ENCODE measurements at regions not wholly inside any gene's neighbourhood (a gene's known extent, or its start where the extent isn't known, plus 50 kb on each side); places are given as distances from the start of the nearest gene placed in this dataset.

DNA sequence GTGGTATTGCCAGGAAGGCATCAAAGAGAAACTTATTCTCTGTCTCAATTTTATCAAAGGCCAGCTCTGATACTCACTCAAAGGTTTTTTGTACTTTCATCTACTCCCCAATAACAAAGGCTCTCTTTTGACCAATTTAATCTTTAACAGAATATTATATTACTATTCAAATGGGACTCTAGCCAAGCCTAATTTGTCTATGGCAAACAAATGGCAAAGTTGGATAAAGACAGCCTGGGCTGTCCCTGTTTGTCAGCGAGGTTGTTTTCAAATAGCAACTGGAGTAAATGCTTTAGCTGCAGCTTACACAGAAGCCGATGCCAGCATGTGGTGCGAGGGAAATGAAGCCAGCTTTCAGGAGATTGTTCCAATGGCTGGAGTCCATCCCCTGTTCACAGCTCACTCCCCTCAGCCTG is 80.1 kb upstream of the CTNNA2 start (continued):
- TF ChIP-seq POLR2AphosphoS5 (IDR thresholded peaks at IDR 0.05; ENCODE audit: low read depth, low read length) (no peak), YY1 (IDR thresholded peaks at IDR 0.05; ENCODE audit: extremely low read depth, insufficient replicate concordance, low read depth, low read length) (no peak), TCF7L2 (IDR thresholded peaks at IDR 0.05; ENCODE audit: borderline replicate concordance, extremely low read depth, insufficient read depth, insufficient read length) (no peak), SP1 (IDR thresholded peaks at IDR 0.05; ENCODE audit: low read depth) (no peak), EGR1 (IDR thresholded peaks at IDR 0.05; ENCODE audit: low read depth) (no peak), SRF (IDR thresholded peaks at IDR 0.05; ENCODE audit: low read depth) (no peak), JUND (IDR thresholded peaks at IDR 0.05) (no peak), CBX3 (IDR thresholded peaks at IDR 0.05; ENCODE audit: low read depth) (no peak)
- TF ChIP-seq, protein P1, sequence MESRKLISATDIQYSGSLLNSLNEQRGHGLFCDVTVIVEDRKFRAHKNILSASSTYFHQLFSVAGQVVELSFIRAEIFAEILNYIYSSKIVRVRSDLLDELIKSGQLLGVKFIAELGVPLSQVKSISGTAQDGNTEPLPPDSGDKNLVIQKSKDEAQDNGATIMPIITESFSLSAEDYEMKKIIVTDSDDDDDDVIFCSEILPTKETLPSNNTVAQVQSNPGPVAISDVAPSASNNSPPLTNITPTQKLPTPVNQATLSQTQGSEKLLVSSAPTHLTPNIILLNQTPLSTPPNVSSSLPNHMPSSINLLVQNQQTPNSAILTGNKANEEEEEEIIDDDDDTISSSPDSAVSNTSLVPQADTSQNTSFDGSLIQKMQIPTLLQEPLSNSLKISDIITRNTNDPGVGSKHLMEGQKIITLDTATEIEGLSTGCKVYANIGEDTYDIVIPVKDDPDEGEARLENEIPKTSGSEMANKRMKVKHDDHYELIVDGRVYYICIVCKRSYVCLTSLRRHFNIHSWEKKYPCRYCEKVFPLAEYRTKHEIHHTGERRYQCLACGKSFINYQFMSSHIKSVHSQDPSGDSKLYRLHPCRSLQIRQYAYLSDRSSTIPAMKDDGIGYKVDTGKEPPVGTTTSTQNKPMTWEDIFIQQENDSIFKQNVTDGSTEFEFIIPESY (IDR thresholded peaks at IDR 0.05; ENCODE audit: extremely low read depth, insufficient replicate concordance, low read length), result no peak
- TF ChIP-seq, protein P2, sequence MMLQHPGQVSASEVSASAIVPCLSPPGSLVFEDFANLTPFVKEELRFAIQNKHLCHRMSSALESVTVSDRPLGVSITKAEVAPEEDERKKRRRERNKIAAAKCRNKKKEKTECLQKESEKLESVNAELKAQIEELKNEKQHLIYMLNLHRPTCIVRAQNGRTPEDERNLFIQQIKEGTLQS (IDR thresholded peaks at IDR 0.05), result no peak
- TF ChIP-seq, protein P3, sequence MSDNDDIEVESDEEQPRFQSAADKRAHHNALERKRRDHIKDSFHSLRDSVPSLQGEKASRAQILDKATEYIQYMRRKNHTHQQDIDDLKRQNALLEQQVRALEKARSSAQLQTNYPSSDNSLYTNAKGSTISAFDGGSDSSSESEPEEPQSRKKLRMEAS (IDR thresholded peaks at IDR 0.05), result no peak

DNA sequence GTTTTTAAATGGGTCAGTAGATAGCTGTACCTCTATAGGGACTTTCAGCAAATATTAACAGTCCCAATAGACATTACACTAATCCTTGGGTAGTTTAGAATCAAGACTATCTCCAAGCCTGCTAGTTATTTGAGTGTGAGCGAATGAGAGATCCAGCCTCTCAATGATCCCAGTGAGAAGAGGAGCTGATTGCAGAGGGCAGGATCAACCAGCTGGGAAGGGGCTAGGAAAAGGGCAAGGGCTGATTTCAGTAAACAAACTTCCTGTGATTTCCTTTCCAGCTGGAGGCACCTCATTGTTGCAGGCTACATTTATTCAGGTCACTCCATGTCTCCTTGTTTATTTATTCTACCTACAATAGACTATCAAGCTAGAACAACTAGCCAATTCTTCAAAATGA is 84.1 kb upstream of the CTNNA2 start:
- ChIA-PET RAD21 (ENCODE audit: low non-redundant PET in 1 of 2, low total read pairs in 2 of 2, uncharacterized antibody in 2 of 2, unreplicated experiment in 2 of 2) (no interaction called here), POLR2A (no interaction called here), CTCF (no interaction called here)
- no peaks in the 10 kb centered on the region for H3K27me3 ChIP-seq (ENCODE audit: insufficient read depth, low read length)
- no peaks in the 10 kb centered on the region for H3K9me2 ChIP-seq (ENCODE audit: insufficient read depth)
- H3K4me2 ChIP-seq (ENCODE audit: low read length), result no peak overlapping the region
- H3K27ac ChIP-seq (ENCODE audit: low read depth, low read length), result no peak overlapping the region
- TF ChIP-seq, protein P4, sequence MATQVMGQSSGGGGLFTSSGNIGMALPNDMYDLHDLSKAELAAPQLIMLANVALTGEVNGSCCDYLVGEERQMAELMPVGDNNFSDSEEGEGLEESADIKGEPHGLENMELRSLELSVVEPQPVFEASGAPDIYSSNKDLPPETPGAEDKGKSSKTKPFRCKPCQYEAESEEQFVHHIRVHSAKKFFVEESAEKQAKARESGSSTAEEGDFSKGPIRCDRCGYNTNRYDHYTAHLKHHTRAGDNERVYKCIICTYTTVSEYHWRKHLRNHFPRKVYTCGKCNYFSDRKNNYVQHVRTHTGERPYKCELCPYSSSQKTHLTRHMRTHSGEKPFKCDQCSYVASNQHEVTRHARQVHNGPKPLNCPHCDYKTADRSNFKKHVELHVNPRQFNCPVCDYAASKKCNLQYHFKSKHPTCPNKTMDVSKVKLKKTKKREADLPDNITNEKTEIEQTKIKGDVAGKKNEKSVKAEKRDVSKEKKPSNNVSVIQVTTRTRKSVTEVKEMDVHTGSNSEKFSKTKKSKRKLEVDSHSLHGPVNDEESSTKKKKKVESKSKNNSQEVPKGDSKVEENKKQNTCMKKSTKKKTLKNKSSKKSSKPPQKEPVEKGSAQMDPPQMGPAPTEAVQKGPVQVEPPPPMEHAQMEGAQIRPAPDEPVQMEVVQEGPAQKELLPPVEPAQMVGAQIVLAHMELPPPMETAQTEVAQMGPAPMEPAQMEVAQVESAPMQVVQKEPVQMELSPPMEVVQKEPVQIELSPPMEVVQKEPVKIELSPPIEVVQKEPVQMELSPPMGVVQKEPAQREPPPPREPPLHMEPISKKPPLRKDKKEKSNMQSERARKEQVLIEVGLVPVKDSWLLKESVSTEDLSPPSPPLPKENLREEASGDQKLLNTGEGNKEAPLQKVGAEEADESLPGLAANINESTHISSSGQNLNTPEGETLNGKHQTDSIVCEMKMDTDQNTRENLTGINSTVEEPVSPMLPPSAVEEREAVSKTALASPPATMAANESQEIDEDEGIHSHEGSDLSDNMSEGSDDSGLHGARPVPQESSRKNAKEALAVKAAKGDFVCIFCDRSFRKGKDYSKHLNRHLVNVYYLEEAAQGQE (IDR thresholded peaks at IDR 0.05; ENCODE audit: low read depth), result no peak
- TF ChIP-seq ZNF274 (IDR thresholded peaks at IDR 0.05; ENCODE audit: low read depth, low read length) (no peak), POLR2AphosphoS5 (IDR thresholded peaks at IDR 0.05; ENCODE audit: low read depth, low read length) (no peak), EGR1 (IDR thresholded peaks at IDR 0.05; ENCODE audit: low read depth) (no peak), EZH2phosphoT487 (IDR thresholded peaks at IDR 0.05; ENCODE audit: borderline replicate concordance) (no peak), FOSL1 (IDR thresholded peaks at IDR 0.05; ENCODE audit: low read depth) (no peak), RAD21 (IDR thresholded peaks at IDR 0.05; ENCODE audit: low read depth) (no peak), SP1 (IDR thresholded peaks at IDR 0.05; ENCODE audit: low read depth) (no peak), TCF7L2 (IDR thresholded peaks at IDR 0.05; ENCODE audit: borderline replicate concordance, extremely low read depth, insufficient read depth, insufficient read length) (no peak), POLR2A (IDR thresholded peaks at IDR 0.05; ENCODE audit: borderline replicate concordance, extremely low read depth, insufficient read depth, insufficient read length) (no peak), CEBPB (IDR thresholded peaks at IDR 0.05; ENCODE audit: low read depth) (no peak), ZFX (IDR thresholded peaks at IDR 0.05) (no peak), ELF1 (IDR thresholded peaks at IDR 0.05; ENCODE audit: borderline replicate concordance, low read depth) (no peak), SRF (IDR thresholded peaks at IDR 0.05; ENCODE audit: low read depth) (no peak), EZH2 (IDR thresholded peaks at IDR 0.05) (no peak), CBX3 (IDR thresholded peaks at IDR 0.05; ENCODE audit: low read depth) (no peak)
- TF ChIP-seq, protein P2 (IDR thresholded peaks at IDR 0.05), result no peak
- no peaks in the 10 kb centered on the region for H3K36me3 ChIP-seq (ENCODE audit: control insufficient read depth in 1 of 2, insufficient read depth in 2 of 2, low read length in 2 of 2)
- no TSS peak for BruUV-seq (replicated peaks)
- no peaks in the 10 kb centered on the region for H3K4me1 ChIP-seq (ENCODE audit: control insufficient read depth in 1 of 2, insufficient read depth in 2 of 2, low read length in 2 of 2)
- H4K20me1 ChIP-seq (ENCODE audit: insufficient read depth), result no peaks in the 10 kb centered on the region
- no peak overlapping the region for H3K9ac ChIP-seq (ENCODE audit: low read length)
- H2AFZ ChIP-seq (ENCODE audit: low read depth, low read length, poor library complexity, severe bottlenecking), result no peak overlapping the region
- no peak overlapping the region for H3K4me3 ChIP-seq (replicated peaks in 1 of 2; ENCODE audit: low read depth in 1 of 2, low read length in 2 of 2)
- intact Hi-C loops (cut with micrococcal nuclease), result no loop called here
- H3K9me3 ChIP-seq (ENCODE audit: control insufficient read depth in 1 of 2, insufficient read depth in 1 of 2, low read depth in 1 of 2, low read length in 2 of 2), result peaks cover 11 to 26% of the 10 kb centered on the region in 2 experiments; a peak in 2 of 4 replicates
- DNase-seq (ENCODE audit: low read depth, low spot score) (no peak), ATAC-seq (no peak)
- H3K79me2 ChIP-seq (ENCODE audit: insufficient read depth, low read length), result no peaks in the 10 kb centered on the region

Data from HCT116 (cell line).